AG04449 (cell line): ENCODE measurements at regions not wholly inside any gene's neighbourhood (a gene's known extent, or its start where the extent isn't known, plus 50 kb on each side); places are given as distances from the start of the nearest gene placed in this dataset.

Experiments used
- CTCF ChIA-PET: fragments of 350-600 bp; formaldehyde crosslinking; extraction: SDS; loops from one replicate; lab custom pipeline; 2021; ENCODE audit warnings: antibody characterized with exemption; lab: Yijun Ruan, JAX
- POLR2A ChIA-PET: fragments of 400-600, 350-600 bp; formaldehyde crosslinking; extraction: SDS; loops from one replicate; lab custom pipeline; 2020; ENCODE audit warnings: antibody characterized with exemption, inconsistent platforms; lab: Yijun Ruan, JAX
- DNase-seq: peaks from one replicate; pipeline ENCODE4 v3.0.0-alpha.2; 2010; ENCODE audit warnings: low read depth, low spot score
- H3K4me3 ChIP-seq: 2 replicates; pipeline ENCODE4 v1.5.1; 2011; ENCODE audit warnings: low read depth, mild to moderate bottlenecking, control low read depth, low read length
- TF ChIP-seq, protein P1 (sequence below): IDR thresholded peaks from one replicate; pipeline ENCODE4 v1.5.1; 2011; ENCODE audit warnings: mild to moderate bottlenecking, moderate library complexity, low read length, control low read depth, inconsistent platforms; ENCODE audit not compliant: insufficient read depth; ENCODE audit errors: missing control alignments

GRCh38 chr21:24222676-24223075 lies 1384.6 kb downstream of the MRPL39 start:
- ChIA-PET POLR2A (no interaction called here), CTCF (no interaction called here)
- no peak for DNase-seq
- TF ChIP-seq, protein P1, sequence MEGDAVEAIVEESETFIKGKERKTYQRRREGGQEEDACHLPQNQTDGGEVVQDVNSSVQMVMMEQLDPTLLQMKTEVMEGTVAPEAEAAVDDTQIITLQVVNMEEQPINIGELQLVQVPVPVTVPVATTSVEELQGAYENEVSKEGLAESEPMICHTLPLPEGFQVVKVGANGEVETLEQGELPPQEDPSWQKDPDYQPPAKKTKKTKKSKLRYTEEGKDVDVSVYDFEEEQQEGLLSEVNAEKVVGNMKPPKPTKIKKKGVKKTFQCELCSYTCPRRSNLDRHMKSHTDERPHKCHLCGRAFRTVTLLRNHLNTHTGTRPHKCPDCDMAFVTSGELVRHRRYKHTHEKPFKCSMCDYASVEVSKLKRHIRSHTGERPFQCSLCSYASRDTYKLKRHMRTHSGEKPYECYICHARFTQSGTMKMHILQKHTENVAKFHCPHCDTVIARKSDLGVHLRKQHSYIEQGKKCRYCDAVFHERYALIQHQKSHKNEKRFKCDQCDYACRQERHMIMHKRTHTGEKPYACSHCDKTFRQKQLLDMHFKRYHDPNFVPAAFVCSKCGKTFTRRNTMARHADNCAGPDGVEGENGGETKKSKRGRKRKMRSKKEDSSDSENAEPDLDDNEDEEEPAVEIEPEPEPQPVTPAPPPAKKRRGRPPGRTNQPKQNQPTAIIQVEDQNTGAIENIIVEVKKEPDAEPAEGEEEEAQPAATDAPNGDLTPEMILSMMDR = no peak
- H3K4me3 ChIP-seq = no peak overlapping the region

DNA sequence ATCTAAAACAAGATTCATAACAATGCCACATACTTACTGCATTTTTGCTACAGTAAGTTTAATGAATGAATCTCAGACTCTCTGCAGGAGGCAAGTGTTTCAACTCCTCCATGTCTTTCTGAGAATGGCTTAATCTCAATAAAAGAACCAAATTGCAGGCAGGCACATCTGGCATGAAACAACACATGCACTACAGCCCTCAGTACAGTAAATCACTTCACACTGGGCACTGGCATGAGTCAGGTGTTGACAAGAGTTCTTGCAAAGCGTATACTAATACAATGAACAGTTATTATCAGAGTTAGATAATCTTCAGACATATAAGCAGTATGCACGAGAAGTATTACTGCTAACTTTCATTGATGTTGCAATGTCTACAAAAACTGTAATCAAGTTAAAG lies 1386.8 kb downstream of the MRPL39 start:
- DNase-seq = no peak
- ChIA-PET POLR2A (no interaction called here), CTCF (no interaction called here)
- no peak overlapping the region for H3K4me3 ChIP-seq
- TF ChIP-seq, protein P1 = no peak

- POLR2A ChIA-PET = no interaction called here
- TF ChIP-seq, protein P1 = no peak
- no peak overlapping the region for H3K4me3 ChIP-seq
- CTCF ChIA-PET = no interaction called here
- no peak for DNase-seq
Measured at GRCh38 chr21:24217151-24217550, 1390.1 kb downstream of the MRPL39 start.

GRCh38 chr21:24210130-24210529 lies 1397.2 kb downstream of the MRPL39 start:
- no peak overlapping the region for H3K4me3 ChIP-seq
- DNase-seq = no peak
- CTCF ChIA-PET = no interaction called here
- POLR2A ChIA-PET = no interaction called here
- TF ChIP-seq, protein P1 = no peak

- ChIA-PET CTCF (no interaction called here), POLR2A (no interaction called here)
- no peak overlapping the region for H3K4me3 ChIP-seq
- DNase-seq = no peak
- TF ChIP-seq, protein P1 = no peak
Measured at GRCh38 chr21:24208562-24209260, 1398.6 kb downstream of the MRPL39 start.

DNA sequence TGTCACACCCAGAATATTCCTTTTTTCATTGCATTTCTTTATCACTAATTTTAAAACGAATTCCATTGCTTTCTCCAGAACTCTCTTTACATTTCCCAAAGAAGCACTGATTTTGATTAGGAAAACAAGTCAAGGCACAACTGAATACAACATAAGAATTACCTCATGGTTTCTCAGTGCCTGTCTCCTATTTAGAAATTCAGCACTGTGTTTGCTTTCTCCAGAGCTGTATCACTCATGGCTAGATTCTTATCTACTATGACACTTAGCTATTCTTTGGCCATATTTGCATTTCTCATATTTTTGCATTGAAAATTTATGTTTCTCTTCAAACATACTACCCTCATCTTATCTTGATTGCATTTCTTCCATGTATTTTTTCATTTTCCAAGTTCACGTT lies 1402.0 kb downstream of the MRPL39 start:
- no peak for DNase-seq
- ChIA-PET POLR2A (no interaction called here), CTCF (no interaction called here)
- TF ChIP-seq, protein P1 = no peak
- no peak overlapping the region for H3K4me3 ChIP-seq
